Common myeloid progenitor, CD34-positive (primary cell): ENCODE measurements at regions not wholly inside any gene's neighbourhood (a gene's known extent, or its start where the extent isn't known, plus 50 kb on each side); places are given as distances from the start of the nearest gene placed in this dataset.

Experiments
- CTCF ChIA-PET: fragments of 350-600 bp; sonication (Branson Sonifier 250); formaldehyde crosslinking; loops from one replicate; lab custom pipeline; 2021; ENCODE audit warnings: antibody characterized with exemption; lab: Charles Lee
- POLR2A ChIA-PET: fragments of 350-600 bp; sonication (Branson Sonifier 250); formaldehyde crosslinking; loops from one replicate; lab custom pipeline; 2021; ENCODE audit warnings: antibody characterized with exemption; lab: Charles Lee
- DNase-seq, 3 donors: peaks; one replicate each; pipeline versions ENCODE4 v3.0.0 to v3.0.0-alpha.2; 2013
- H3K27ac ChIP-seq, 2 experiments: 1 replicate in 1 of 2; 2 replicates in 1 of 2; pipeline ENCODE4 v1.7.0; 2013; ENCODE audit warnings: inconsistent platforms in 2 of 2, low read length in 2 of 2, mild to moderate bottlenecking in 2 of 2, low read depth in 1 of 2, moderate library complexity in 1 of 2; ENCODE audit not compliant: severe bottlenecking in 2 of 2, insufficient read depth in 1 of 2, poor library complexity in 1 of 2
- H3K27me3 ChIP-seq, 5 experiments: replicated peaks in 2 of 5; 1 replicate in 3 of 5; 2 replicates in 2 of 5; pipeline versions ENCODE4 v1.6.1 to v1.7.0; 2013; ENCODE audit warnings: low read length in 4 of 5, mild to moderate bottlenecking in 2 of 5, moderate library complexity in 2 of 5, inconsistent platforms in 1 of 5; ENCODE audit not compliant: insufficient read depth in 5 of 5, control insufficient read depth in 4 of 5
- H3K36me3 ChIP-seq, 4 experiments: 1 replicate in 2 of 4; 2 replicates in 2 of 4; pipeline versions ENCODE4 v1.6.1 to v1.7.0; 2013; ENCODE audit warnings: low read length in 3 of 4, control low read depth in 1 of 4, mild to moderate bottlenecking in 1 of 4; ENCODE audit not compliant: control insufficient read depth in 4 of 4, insufficient read depth in 4 of 4
- H3K4me1 ChIP-seq, 4 experiments: 1 replicate in 3 of 4; 2 replicates in 1 of 4; pipeline versions ENCODE4 v1.6.1 to v1.7.1; 2013; ENCODE audit warnings: low read length in 3 of 4, mild to moderate bottlenecking in 3 of 4, control low read depth in 1 of 4, inconsistent platforms in 1 of 4, moderate library complexity in 1 of 4; ENCODE audit not compliant: control insufficient read depth in 4 of 4, insufficient read depth in 4 of 4; ENCODE audit errors: control extremely low read depth in 1 of 4
- H3K4me3 ChIP-seq, 7 experiments: 1 replicate in 4 of 7; 2 replicates in 3 of 7; pipeline versions ENCODE4 v1.5.1 to v1.7.0; 2013; ENCODE audit warnings: mild to moderate bottlenecking in 7 of 7, low read length in 6 of 7, moderate library complexity in 6 of 7, inconsistent platforms in 2 of 7, low read depth in 2 of 7, control low read depth in 1 of 7; ENCODE audit not compliant: insufficient read depth in 4 of 7, control insufficient read depth in 1 of 7; ENCODE audit errors: extremely low read depth in 1 of 7
- H3K9me3 ChIP-seq, 5 experiments: 1 replicate in 4 of 5; 2 replicates in 1 of 5; pipeline versions ENCODE4 v1.6.1 to v1.7.1; 2013; ENCODE audit warnings: low read length in 4 of 5, mild to moderate bottlenecking in 2 of 5, inconsistent platforms in 1 of 5, low read depth in 1 of 5, moderate library complexity in 1 of 5; ENCODE audit not compliant: control insufficient read depth in 4 of 5, insufficient read depth in 2 of 5; ENCODE audit errors: control extremely low read depth in 1 of 5
- WGBS: methylation state at CpG from one replicate; pipeline ENCODE4 v1.1.5; 2013; ENCODE audit not compliant: insufficient coverage; 5-methylcytosine and 5-hydroxymethylcytosine counted together

GRCh38 chr6:6497976-6498375, 90.5 kb upstream of the LY86 start:
- ChIA-PET CTCF (no interaction called here), POLR2A (no interaction called here)
- no peak overlapping the region for H3K27ac ChIP-seq
- H3K9me3 ChIP-seq = no peaks in the 10 kb centered on the region
- H3K36me3 ChIP-seq = no peaks in the 10 kb centered on the region
- DNase-seq = no peak
- H3K4me1 ChIP-seq = peaks cover 0 to 2% (median under 1%) of the 10 kb centered on the region in 4 experiments
- no CpG with 5 or more reads among the region's 1 CpG for whole genome bisulfite sequencing
- no peaks in the 10 kb centered on the region for H3K27me3 ChIP-seq
- H3K4me3 ChIP-seq = no peak overlapping the region

- peak; percentile 66 to 91 (median 82) for DNase-seq
Measured at GRCh38 chr6:6503191-6503590, 85.3 kb upstream of the LY86 start.

GRCh38 chr6:6505111-6505510, 83.4 kb upstream of the LY86 start:
- Histone ChIP-seq H3K27me3 (peaks cover 0 to 2% (median 0%) of the 10 kb centered on the region in 5 experiments), H3K4me1 (peaks cover 2 to 6% (median 3%) of the 10 kb centered on the region in 4 experiments), H3K9me3 (peaks cover 0 to 3% (median 0%) of the 10 kb centered on the region in 5 experiments), H3K4me3 (no peak overlapping the region), H3K36me3 (no peaks in the 10 kb centered on the region), H3K27ac (no peak overlapping the region)
- CTCF ChIA-PET = interaction anchor here (1.1 to 1.8 kb wide), 3 partner anchors 11 to 287 kb away, joined by 3 to 5 read pairs (median 4); no protein-coding TSS in a partner anchor
- DNase-seq = no peak
- 100% methylated on average over 1 of the region's 3 CpGs for WGBS
- POLR2A ChIA-PET = no interaction called here

More at GRCh38 chr6:6503191-6503590, 85.3 kb upstream of the LY86 start:
- Histone ChIP-seq H3K36me3 (no peaks in the 10 kb centered on the region), H3K27ac (no peak overlapping the region), H3K27me3 (peaks cover 0 to 2% (median 0%) of the 10 kb centered on the region in 5 experiments), H3K4me1 (peaks cover 2 to 6% (median 3%) of the 10 kb centered on the region in 4 experiments), H3K9me3 (peaks cover 0 to 3% (median 0%) of the 10 kb centered on the region in 5 experiments), H3K4me3 (peak overlapping the region in 1 of 7 experiments; percentile 48)
- ChIA-PET POLR2A (interaction anchor here (0.6 kb wide), 1 partner anchor 272 kb away, joined by 5 read pairs; no protein-coding TSS in a partner anchor), CTCF (interaction anchor here (0.7 to 1.0 kb wide), 5 partner anchors 9 to 39 kb away, joined by 3 to 6 read pairs (median 3); no protein-coding TSS in a partner anchor)
- WGBS = 4% methylated on average over 6 of the region's 7 CpGs

GRCh38 chr6:6508643-6509042, 79.9 kb upstream of the LY86 start:
- DNase-seq = no peak
- Histone ChIP-seq H3K36me3 (no peaks in the 10 kb centered on the region), H3K27ac (no peak overlapping the region), H3K4me3 (no peak overlapping the region), H3K4me1 (no peaks in the 10 kb centered on the region), H3K27me3 (peaks cover 0 to 8% (median 2%) of the 10 kb centered on the region in 5 experiments), H3K9me3 (peaks cover 0 to 3% (median 0%) of the 10 kb centered on the region in 5 experiments)
- CTCF ChIA-PET = no interaction called here
- WGBS = no CpG with 5 or more reads among the region's 2 CpGs
- POLR2A ChIA-PET = no interaction called here

GRCh38 chr6:6509284-6509683, 79.2 kb upstream of the LY86 start:
- WGBS = 100% methylated on average over 1 of the region's 4 CpGs
- H3K4me3 ChIP-seq = no peak overlapping the region
- DNase-seq = no peak
- no peaks in the 10 kb centered on the region for H3K36me3 ChIP-seq
- H3K27ac ChIP-seq = no peak overlapping the region
- ChIA-PET CTCF (no interaction called here), POLR2A (no interaction called here)
- H3K4me1 ChIP-seq = no peaks in the 10 kb centered on the region
- peaks cover 0 to 12% (median 2%) of the 10 kb centered on the region in 5 experiments for H3K27me3 ChIP-seq
- peaks cover 0 to 3% (median 0%) of the 10 kb centered on the region in 5 experiments for H3K9me3 ChIP-seq

- Histone ChIP-seq H3K27me3 (peaks cover 3 to 34% (median 13%) of the 10 kb centered on the region in 5 experiments), H3K9me3 (peaks cover 0 to 3% (median 0%) of the 10 kb centered on the region in 5 experiments), H3K4me1 (no peaks in the 10 kb centered on the region), H3K27ac (no peak overlapping the region), H3K36me3 (no peaks in the 10 kb centered on the region), H3K4me3 (no peak overlapping the region)
- ChIA-PET CTCF (interaction anchor here (1.2 kb wide), 1 partner anchor 18 kb away, joined by 4 read pairs; no protein-coding TSS in a partner anchor), POLR2A (no interaction called here)
- WGBS = 100% methylated on average over 2 of the region's 2 CpGs
- DNase-seq = no peak
Measured at GRCh38 chr6:6512711-6513110, 75.8 kb upstream of the LY86 start.
